ENCODE measurements at regions not wholly inside any gene's neighbourhood (a gene's known extent, or its start where the extent isn't known, plus 50 kb on each side); places are given as distances from the start of the nearest gene placed in this dataset.

- no peak overlapping the region for H3K4me3 ChIP-seq (ENCODE audit: low read length)
- no peak for DNase-seq
- no peaks in the 10 kb centered on the region for H3K9me3 ChIP-seq (ENCODE audit: control insufficient read depth, low read depth, low read length)
- H3K36me3 ChIP-seq (ENCODE audit: control insufficient read depth, insufficient read depth, low read length) = no peaks in the 10 kb centered on the region
- H3K27ac ChIP-seq (ENCODE audit: low read length) = no peak overlapping the region
- H3K27me3 ChIP-seq (ENCODE audit: control insufficient read depth, insufficient read depth, low read length) = peaks cover 5% of the 10 kb centered on the region
- no CpG with 5 or more reads among the region's 8 CpGs for WGBS (ENCODE audit: insufficient coverage, low lambda C conversion rate)
- H3K4me1 ChIP-seq (ENCODE audit: control insufficient read depth, insufficient read depth, low read length) = no peaks in the 10 kb centered on the region
These were observed 77.6 kb upstream of the ADRA1B start for GRCh38 chr5:159838551-159839222.

DNA sequence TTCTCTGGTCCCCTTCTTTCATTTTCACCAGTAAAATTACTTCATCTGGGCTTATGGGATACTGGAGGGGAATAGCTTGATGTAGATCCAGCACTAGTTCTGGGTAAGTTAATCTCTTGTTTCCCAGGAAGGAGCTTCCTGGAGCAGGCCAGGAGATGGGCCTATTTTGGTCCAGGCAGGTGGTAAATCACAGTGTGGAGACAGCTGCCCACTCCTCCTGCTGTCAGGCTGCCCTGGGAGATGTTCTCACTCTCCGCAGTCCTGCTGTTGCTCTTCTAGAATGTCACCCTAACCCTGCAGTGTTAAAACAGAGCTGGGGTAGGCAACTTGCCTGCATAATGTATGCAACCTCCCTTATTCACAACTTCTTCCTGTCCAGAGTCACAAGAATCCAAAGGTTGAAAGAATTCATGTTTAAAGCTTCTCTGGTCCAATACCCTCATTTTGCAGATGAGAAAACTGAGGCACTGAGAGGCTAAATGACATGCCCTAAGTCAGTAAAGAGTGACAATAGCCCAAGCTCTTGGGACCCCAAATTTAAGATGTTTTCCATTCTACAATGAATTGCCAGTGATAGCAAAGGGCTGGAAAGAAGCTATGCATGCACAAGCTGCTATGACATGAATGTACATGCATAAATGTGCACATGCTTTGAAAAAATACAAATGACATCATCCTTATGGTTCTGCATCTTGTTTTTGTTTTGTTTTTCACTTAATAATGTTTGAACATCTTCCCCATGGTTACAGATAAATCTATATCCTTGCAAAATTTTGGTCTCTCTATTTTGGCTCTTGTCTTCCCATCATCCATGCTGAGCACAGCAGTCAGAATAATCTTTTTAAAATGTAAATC, 71.8 kb upstream of the ADRA1B start:
- no peak overlapping the region for H3K27ac ChIP-seq (ENCODE audit: low read length)
- no CpG with 5 or more reads among the region's 1 CpG for WGBS (ENCODE audit: insufficient coverage, low lambda C conversion rate)
- no peaks in the 10 kb centered on the region for H3K9me3 ChIP-seq (ENCODE audit: control insufficient read depth, low read depth, low read length)
- no peak for DNase-seq
- no peaks in the 10 kb centered on the region for H3K36me3 ChIP-seq (ENCODE audit: control insufficient read depth, insufficient read depth, low read length)
- H3K4me3 ChIP-seq (ENCODE audit: low read length) = no peak overlapping the region
- H3K27me3 ChIP-seq (ENCODE audit: control insufficient read depth, insufficient read depth, low read length) = peaks cover 9% of the 10 kb centered on the region
- H3K4me1 ChIP-seq (ENCODE audit: control insufficient read depth, insufficient read depth, low read length) = no peaks in the 10 kb centered on the region

GRCh38 chr5:159849437-159850083, 66.7 kb upstream of the ADRA1B start:
- H3K9me3 ChIP-seq (ENCODE audit: control insufficient read depth, low read depth, low read length) = no peaks in the 10 kb centered on the region
- DNase-seq = no peak
- no peak overlapping the region for H3K27ac ChIP-seq (ENCODE audit: low read length)
- H3K4me1 ChIP-seq (ENCODE audit: control insufficient read depth, insufficient read depth, low read length) = no peaks in the 10 kb centered on the region
- H3K27me3 ChIP-seq (ENCODE audit: control insufficient read depth, insufficient read depth, low read length) = peaks cover 7% of the 10 kb centered on the region
- no peak overlapping the region for H3K4me3 ChIP-seq (ENCODE audit: low read length)
- no CpG with 5 or more reads among the region's 3 CpGs for WGBS (ENCODE audit: insufficient coverage, low lambda C conversion rate)
- H3K36me3 ChIP-seq (ENCODE audit: control insufficient read depth, insufficient read depth, low read length) = no peaks in the 10 kb centered on the region

DNA sequence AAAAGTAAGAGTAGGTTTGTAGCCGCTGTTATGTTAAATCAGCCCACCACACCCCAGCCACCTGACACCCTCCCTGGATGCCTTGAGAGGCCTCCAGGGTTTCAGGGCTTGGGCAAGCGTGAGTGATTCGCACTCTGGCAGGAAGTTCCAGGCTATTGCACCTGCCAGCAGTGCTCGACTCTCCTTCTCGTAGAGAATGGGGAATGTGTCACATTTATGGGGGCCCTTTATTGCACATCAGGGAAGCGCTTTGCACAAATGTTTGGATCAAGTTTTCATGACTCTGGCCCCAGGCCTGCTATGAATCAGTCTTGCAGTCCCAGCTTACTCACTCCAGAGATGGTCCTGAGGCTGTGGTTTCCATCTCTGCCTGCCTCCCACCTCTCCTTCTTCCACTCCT, 66.1 kb upstream of the ADRA1B start:
- WGBS (ENCODE audit: insufficient coverage, low lambda C conversion rate) = no CpG with 5 or more reads among the region's 6 CpGs
- H3K27ac ChIP-seq (ENCODE audit: low read length) = no peak overlapping the region
- no peaks in the 10 kb centered on the region for H3K9me3 ChIP-seq (ENCODE audit: control insufficient read depth, low read depth, low read length)
- no peak for DNase-seq
- no peaks in the 10 kb centered on the region for H3K36me3 ChIP-seq (ENCODE audit: control insufficient read depth, insufficient read depth, low read length)
- no peaks in the 10 kb centered on the region for H3K4me1 ChIP-seq (ENCODE audit: control insufficient read depth, insufficient read depth, low read length)
- peaks cover 13% of the 10 kb centered on the region for H3K27me3 ChIP-seq (ENCODE audit: control insufficient read depth, insufficient read depth, low read length)
- no peak overlapping the region for H3K4me3 ChIP-seq (ENCODE audit: low read length)

- Histone ChIP-seq H3K27me3 (ENCODE audit: control insufficient read depth, insufficient read depth, low read length) (peaks cover 17% of the 10 kb centered on the region), H3K4me1 (ENCODE audit: control insufficient read depth, insufficient read depth, low read length) (no peaks in the 10 kb centered on the region), H3K36me3 (ENCODE audit: control insufficient read depth, insufficient read depth, low read length) (no peaks in the 10 kb centered on the region), H3K27ac (ENCODE audit: low read length) (no peak overlapping the region), H3K9me3 (ENCODE audit: control insufficient read depth, low read depth, low read length) (no peaks in the 10 kb centered on the region), H3K4me3 (ENCODE audit: low read length) (no peak overlapping the region)
- 93% methylated on average over 2 of the region's 8 CpGs for WGBS (ENCODE audit: insufficient coverage, low lambda C conversion rate)
- no peak for DNase-seq
These were observed 65.2 kb upstream of the ADRA1B start for GRCh38 chr5:159851053-159851452.

DNA sequence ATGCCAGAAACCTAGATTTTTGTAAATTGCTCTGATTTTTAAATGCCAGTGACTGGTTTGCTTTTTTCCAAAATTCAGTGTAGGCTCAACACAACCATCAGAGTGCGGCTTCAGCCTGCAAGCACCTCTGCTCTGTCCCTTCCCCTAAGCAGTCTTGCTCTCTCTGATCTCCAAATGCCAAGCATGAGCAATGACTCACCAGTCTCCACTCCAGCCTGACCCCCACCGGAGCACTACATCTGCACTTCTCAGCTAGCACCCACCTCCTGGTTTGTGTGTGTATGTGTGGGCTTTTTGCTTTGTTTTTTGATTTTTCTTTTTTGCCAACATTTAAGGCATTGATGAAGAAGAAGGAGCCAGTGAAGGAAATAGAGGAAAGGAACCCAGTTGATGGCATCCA, 61.4 kb upstream of the ADRA1B start:
- peaks cover 25% of the 10 kb centered on the region for H3K27me3 ChIP-seq (ENCODE audit: control insufficient read depth, insufficient read depth, low read length)
- no peak overlapping the region for H3K27ac ChIP-seq (ENCODE audit: low read length)
- no peaks in the 10 kb centered on the region for H3K9me3 ChIP-seq (ENCODE audit: control insufficient read depth, low read depth, low read length)
- H3K4me3 ChIP-seq (ENCODE audit: low read length) = no peak overlapping the region
- WGBS (ENCODE audit: insufficient coverage, low lambda C conversion rate) = no CpG with 5 or more reads among the region's 2 CpGs
- no peaks in the 10 kb centered on the region for H3K4me1 ChIP-seq (ENCODE audit: control insufficient read depth, insufficient read depth, low read length)
- H3K36me3 ChIP-seq (ENCODE audit: control insufficient read depth, insufficient read depth, low read length) = no peaks in the 10 kb centered on the region
- no peak for DNase-seq

DNA sequence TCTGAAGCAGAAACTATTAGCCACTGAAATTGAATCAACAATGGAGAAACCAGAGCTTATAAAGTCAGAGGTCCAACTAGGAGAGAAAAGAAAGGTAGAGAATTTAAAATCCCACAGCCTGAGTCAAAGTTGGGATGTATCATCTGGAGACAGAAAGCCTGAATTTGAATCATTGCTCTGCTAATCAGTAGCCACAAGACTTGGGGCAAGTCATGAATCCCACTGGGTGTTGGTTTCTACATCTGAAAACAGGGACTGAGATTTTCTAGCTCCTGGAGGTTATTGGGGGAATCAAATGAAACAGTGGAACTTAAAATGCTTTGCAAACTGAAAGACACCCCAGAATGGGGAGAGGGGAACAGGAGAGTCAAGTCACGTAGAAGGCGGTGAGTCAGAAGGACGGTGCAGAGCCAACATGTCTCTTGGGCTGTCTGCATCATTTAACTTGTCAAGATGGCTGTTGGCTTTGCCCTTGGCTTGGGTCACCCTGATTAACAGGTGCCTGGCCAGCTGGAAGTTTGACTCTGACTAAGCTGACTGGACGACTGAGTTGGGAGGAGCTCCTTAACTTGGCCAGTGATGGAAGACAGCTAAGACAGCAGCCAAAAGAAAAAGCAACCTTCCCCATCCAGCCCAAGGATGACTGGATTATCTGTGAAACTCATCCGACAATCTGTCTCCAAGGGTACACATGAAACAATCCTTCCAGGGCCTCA, 60.6 kb upstream of the ADRA1B start:
- H3K4me1 ChIP-seq (ENCODE audit: control insufficient read depth, insufficient read depth, low read length) = no peaks in the 10 kb centered on the region
- peaks cover 31% of the 10 kb centered on the region for H3K27me3 ChIP-seq (ENCODE audit: control insufficient read depth, insufficient read depth, low read length)
- no peak for DNase-seq
- H3K27ac ChIP-seq (ENCODE audit: low read length) = no peak overlapping the region
- H3K4me3 ChIP-seq (ENCODE audit: low read length) = no peak overlapping the region
- no peaks in the 10 kb centered on the region for H3K36me3 ChIP-seq (ENCODE audit: control insufficient read depth, insufficient read depth, low read length)
- WGBS (ENCODE audit: insufficient coverage, low lambda C conversion rate) = 100% methylated on average over 1 of the region's 5 CpGs
- H3K9me3 ChIP-seq (ENCODE audit: control insufficient read depth, low read depth, low read length) = no peaks in the 10 kb centered on the region

GRCh38 chr5:159858871-159859270, 57.4 kb upstream of the ADRA1B start:
- Histone ChIP-seq H3K27me3 (ENCODE audit: control insufficient read depth, insufficient read depth, low read length) (peaks cover 40% of the 10 kb centered on the region), H3K4me3 (ENCODE audit: low read length) (no peak overlapping the region), H3K36me3 (ENCODE audit: control insufficient read depth, insufficient read depth, low read length) (no peaks in the 10 kb centered on the region), H3K27ac (ENCODE audit: low read length) (no peak overlapping the region), H3K9me3 (ENCODE audit: control insufficient read depth, low read depth, low read length) (no peaks in the 10 kb centered on the region), H3K4me1 (ENCODE audit: control insufficient read depth, insufficient read depth, low read length) (no peaks in the 10 kb centered on the region)
- WGBS (ENCODE audit: insufficient coverage, low lambda C conversion rate) = no CpG with 5 or more reads among the region's 2 CpGs
- no peak for DNase-seq

- H3K4me1 ChIP-seq (ENCODE audit: control insufficient read depth, insufficient read depth, low read length) = no peaks in the 10 kb centered on the region
- DNase-seq = no peak
- H3K36me3 ChIP-seq (ENCODE audit: control insufficient read depth, insufficient read depth, low read length) = no peaks in the 10 kb centered on the region
- no peak overlapping the region for H3K27ac ChIP-seq (ENCODE audit: low read length)
- peaks cover 29% of the 10 kb centered on the region for H3K27me3 ChIP-seq (ENCODE audit: control insufficient read depth, insufficient read depth, low read length)
- no peaks in the 10 kb centered on the region for H3K9me3 ChIP-seq (ENCODE audit: control insufficient read depth, low read depth, low read length)
- no CpG with 5 or more reads among the region's 3 CpGs for WGBS (ENCODE audit: insufficient coverage, low lambda C conversion rate)
- H3K4me3 ChIP-seq (ENCODE audit: low read length) = no peak overlapping the region
These were observed 55.2 kb upstream of the ADRA1B start for GRCh38 chr5:159861086-159861485.

Data from large intestine (tissue), 3 donors.